ENCODE measurements at regions not wholly inside any gene's neighbourhood (a gene's known extent, or its start where the extent isn't known, plus 50 kb on each side); places are given as distances from the start of the nearest gene placed in this dataset.

- Mint-ChIP-seq H3K27ac (no peak overlapping the region; a peak in 1 of 7 replicates), H3K9me3 (no peaks in the 10 kb centered on the region), H3K4me1 (peaks cover 3 to 8% of the 10 kb centered on the region in 2 experiments; a peak in 3 of 4 replicates), H3K27me3 (ENCODE audit: low read depth) (no peaks in the 10 kb centered on the region; the same call in none of the 2 replicates), H3K4me3 (no peak overlapping the region), H3K36me3 (ENCODE audit: insufficient read depth in 1 of 3, low read depth in 3 of 3) (no peaks in the 10 kb centered on the region)
- WGBS (ENCODE audit: extremely low coverage, insufficient read length, low lambda C conversion rate), result no CpG with 5 or more reads among the region's 2 CpGs
- Histone ChIP-seq H3K23me2 (ENCODE audit: insufficient read length, low read depth, low read length, poor library complexity, severe bottlenecking) (no peaks in the 10 kb centered on the region), H3K9me3 (ENCODE audit: control insufficient read depth, low read depth, low read length) (no peaks in the 10 kb centered on the region), H3K4ac (ENCODE audit: low read depth, low read length) (no peak overlapping the region), H4K8ac (replicated peaks; ENCODE audit: insufficient read length, low read depth, low read length) (no peak overlapping the region), H3K27ac (ENCODE audit: insufficient read length, low read depth, low read length) (no peak overlapping the region), H3T11ph (ENCODE audit: low read length) (no peak overlapping the region), H3K56ac (ENCODE audit: insufficient read length, low read depth, low read length) (no peak overlapping the region), H3K18ac (ENCODE audit: insufficient read length, low read depth, low read length) (no peak overlapping the region), H3K79me2 (ENCODE audit: insufficient read depth, low read length) (no peaks in the 10 kb centered on the region), H3K4me2 (ENCODE audit: insufficient read depth, insufficient read length, low read length) (no peak overlapping the region), H2AK5ac (ENCODE audit: insufficient read length, low read length) (no peak overlapping the region), H2BK5ac (ENCODE audit: insufficient read length, low read length) (no peak overlapping the region), H2BK20ac (ENCODE audit: low read depth, low read length, poor library complexity, severe bottlenecking) (no peak overlapping the region), H4K5ac (ENCODE audit: insufficient read length, low read depth, low read length) (no peak overlapping the region), H3K9ac (ENCODE audit: extremely low read depth, insufficient read length, low read length) (no peak overlapping the region), H3K23ac (ENCODE audit: insufficient read length, low read depth, low read length) (no peak overlapping the region), H2BK15ac (ENCODE audit: low read depth, low read length) (no peak overlapping the region), H2AFZ (ENCODE audit: low read length) (no peak overlapping the region), H4K91ac (ENCODE audit: insufficient read length, low read depth, low read length) (no peak overlapping the region), H3K79me1 (ENCODE audit: insufficient read depth, low read depth, low read length, poor library complexity, severe bottlenecking) (no peaks in the 10 kb centered on the region), H3K27me3 (ENCODE audit: insufficient read depth, low read length) (no peaks in the 10 kb centered on the region), H3K14ac (ENCODE audit: insufficient read depth, low read length) (no peak overlapping the region), H2BK120ac (ENCODE audit: low read depth, low read length, poor library complexity, severe bottlenecking) (no peak overlapping the region), H4K20me1 (ENCODE audit: control insufficient read depth, insufficient read depth, insufficient read length) (no peaks in the 10 kb centered on the region), H2BK12ac (ENCODE audit: insufficient read length, low read depth, low read length) (no peak overlapping the region), H3K4me1 (ENCODE audit: insufficient read depth, low read length) (no peaks in the 10 kb centered on the region)
- TF ChIP-seq, protein P1, sequence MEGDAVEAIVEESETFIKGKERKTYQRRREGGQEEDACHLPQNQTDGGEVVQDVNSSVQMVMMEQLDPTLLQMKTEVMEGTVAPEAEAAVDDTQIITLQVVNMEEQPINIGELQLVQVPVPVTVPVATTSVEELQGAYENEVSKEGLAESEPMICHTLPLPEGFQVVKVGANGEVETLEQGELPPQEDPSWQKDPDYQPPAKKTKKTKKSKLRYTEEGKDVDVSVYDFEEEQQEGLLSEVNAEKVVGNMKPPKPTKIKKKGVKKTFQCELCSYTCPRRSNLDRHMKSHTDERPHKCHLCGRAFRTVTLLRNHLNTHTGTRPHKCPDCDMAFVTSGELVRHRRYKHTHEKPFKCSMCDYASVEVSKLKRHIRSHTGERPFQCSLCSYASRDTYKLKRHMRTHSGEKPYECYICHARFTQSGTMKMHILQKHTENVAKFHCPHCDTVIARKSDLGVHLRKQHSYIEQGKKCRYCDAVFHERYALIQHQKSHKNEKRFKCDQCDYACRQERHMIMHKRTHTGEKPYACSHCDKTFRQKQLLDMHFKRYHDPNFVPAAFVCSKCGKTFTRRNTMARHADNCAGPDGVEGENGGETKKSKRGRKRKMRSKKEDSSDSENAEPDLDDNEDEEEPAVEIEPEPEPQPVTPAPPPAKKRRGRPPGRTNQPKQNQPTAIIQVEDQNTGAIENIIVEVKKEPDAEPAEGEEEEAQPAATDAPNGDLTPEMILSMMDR (conservative IDR thresholded peaks at IDR 0.05), result no peak
- DNase-seq, result no peak
Observed at GRCh38 chr9:107738789-107739188, 249.2 kb upstream of the KLF4 start.
